Glutamatergic neuron (in vitro differentiated cells): ENCODE measurements at regions not wholly inside any gene's neighbourhood (a gene's known extent, or its start where the extent isn't known, plus 50 kb on each side); places are given as distances from the start of the nearest gene placed in this dataset.

Source experiments
- DNase-seq: peaks from one replicate; pipeline ENCODE4 v3.0.0; 2022
- H3K27ac Mint-ChIP-seq: one replicate; pipeline ENCODE4 v1.8.0; 2020; ENCODE audit warnings: mild to moderate bottlenecking, mixed read lengths, inconsistent platforms; ENCODE audit not compliant: unreplicated experiment
- H3K27me3 Mint-ChIP-seq: one replicate; pipeline ENCODE4 v1.8.0; 2020; ENCODE audit warnings: mild to moderate bottlenecking, moderate library complexity, mixed read lengths, inconsistent platforms; ENCODE audit not compliant: unreplicated experiment
- H3K36me3 Mint-ChIP-seq: one replicate; pipeline ENCODE4 v1.8.0; 2020; ENCODE audit warnings: mild to moderate bottlenecking, mixed read lengths, inconsistent platforms; ENCODE audit not compliant: unreplicated experiment
- H3K4me1 Mint-ChIP-seq: one replicate; pipeline ENCODE4 v1.8.0; 2020; ENCODE audit warnings: mild to moderate bottlenecking, low read depth, mixed read lengths, inconsistent platforms; ENCODE audit not compliant: unreplicated experiment
- H3K4me3 Mint-ChIP-seq: one replicate; pipeline ENCODE4 v1.8.0; 2020; ENCODE audit warnings: mild to moderate bottlenecking, mixed read lengths, inconsistent platforms; ENCODE audit not compliant: unreplicated experiment
- H3K9me3 Mint-ChIP-seq: one replicate; pipeline ENCODE4 v1.8.0; 2020; ENCODE audit warnings: mild to moderate bottlenecking, moderate library complexity, mixed read lengths, inconsistent platforms; ENCODE audit not compliant: unreplicated experiment
- CTCF ChIP-seq: fragments of 200-600 bp; sonication (generic); IDR thresholded peaks from one replicate; pipeline ENCODE4 v1.5.0; 2021; ENCODE audit not compliant: partially characterized antibody, unreplicated experiment

GRCh38 chr6:17038316-17038715 is 63.5 kb upstream of the STMND1 start:
- Mint-ChIP-seq H3K4me3 (no peak overlapping the region), H3K4me1 (peaks cover 3% of the 10 kb centered on the region), H3K27ac (no peak overlapping the region), H3K27me3 (peaks cover 2% of the 10 kb centered on the region), H3K9me3 (no peaks in the 10 kb centered on the region), H3K36me3 (no peaks in the 10 kb centered on the region)
- no peak for TF ChIP-seq CTCF
- DNase-seq, result no peak

GRCh38 chr6:17036065-17036393 is 65.8 kb upstream of the STMND1 start:
- no peak for TF ChIP-seq CTCF
- Mint-ChIP-seq H3K4me1 (no peaks in the 10 kb centered on the region), H3K9me3 (no peaks in the 10 kb centered on the region), H3K27ac (no peak overlapping the region), H3K27me3 (peaks cover 2% of the 10 kb centered on the region), H3K36me3 (no peaks in the 10 kb centered on the region), H3K4me3 (no peak overlapping the region)
- no peak for DNase-seq

GRCh38 chr6:17035257-17036064 is 66.4 kb upstream of the STMND1 start:
- Mint-ChIP-seq H3K27me3 (peaks cover 2% of the 10 kb centered on the region), H3K4me1 (no peaks in the 10 kb centered on the region), H3K27ac (no peak overlapping the region), H3K9me3 (no peaks in the 10 kb centered on the region), H3K4me3 (no peak overlapping the region), H3K36me3 (no peaks in the 10 kb centered on the region)
- DNase-seq, result no peak
- TF ChIP-seq CTCF, result no peak

GRCh38 chr6:17033746-17034145 is 68.1 kb upstream of the STMND1 start:
- H3K4me3 Mint-ChIP-seq, result no peak overlapping the region
- H3K36me3 Mint-ChIP-seq, result no peaks in the 10 kb centered on the region
- H3K27ac Mint-ChIP-seq, result no peak overlapping the region
- peaks cover under 1% of the 10 kb centered on the region for H3K9me3 Mint-ChIP-seq
- peaks cover 2% of the 10 kb centered on the region for H3K27me3 Mint-ChIP-seq
- DNase-seq, result no peak
- no peaks in the 10 kb centered on the region for H3K4me1 Mint-ChIP-seq
- TF ChIP-seq CTCF, result no peak

- Mint-ChIP-seq H3K27me3 (peaks cover 2% of the 10 kb centered on the region), H3K4me1 (no peaks in the 10 kb centered on the region), H3K4me3 (no peak overlapping the region), H3K9me3 (peaks cover 2% of the 10 kb centered on the region), H3K36me3 (no peaks in the 10 kb centered on the region), H3K27ac (no peak overlapping the region)
- TF ChIP-seq CTCF, result no peak
- no peak for DNase-seq
These were observed 68.7 kb upstream of the STMND1 start for GRCh38 chr6:17032988-17033634.
